ENCODE measurements at regions not wholly inside any gene's neighbourhood (a gene's known extent, or its start where the extent isn't known, plus 50 kb on each side); places are given as distances from the start of the nearest gene placed in this dataset.

GRCh38 chr11:19426011-19426755 is 185.4 kb upstream of the E2F8 start:
- H3K79me1 ChIP-seq (ENCODE audit: low read depth in 1 of 2, low read length in 2 of 2) = no peaks in the 10 kb centered on the region
- no peaks in the 10 kb centered on the region for H3K36me3 ChIP-seq (ENCODE audit: control insufficient read depth, insufficient read depth, low read length)
- ATAC-seq (ENCODE audit: low read depth) (no peak), DNase-seq (no peak)
- BruUV-seq (replicated peaks) = no TSS peak
- intact Hi-C loops (cut with micrococcal nuclease) = no loop called here
- H4K8ac ChIP-seq (ENCODE audit: low read depth in 2 of 2, low read length in 2 of 2) = no peak overlapping the region
- H4K5ac ChIP-seq (ENCODE audit: low read depth, low read length) = no peak overlapping the region
- ChIA-PET POLR2A (ENCODE audit: unreplicated experiment) (no interaction called here), CTCF (no interaction called here)
- no peak overlapping the region for H4K91ac ChIP-seq (ENCODE audit: insufficient read depth, low read depth, low read length)
- no peak overlapping the region for H3K4me3 ChIP-seq (ENCODE audit: insufficient read depth, low read depth, low read length)
- no peak overlapping the region for H3K56ac ChIP-seq (ENCODE audit: extremely low read depth, insufficient read depth, low read length)
- H2BK15ac ChIP-seq (ENCODE audit: low read depth, low read length) = no peak overlapping the region
- no peak for TF ChIP-seq CTCF (conservative IDR thresholded peaks at IDR 0.05; ENCODE audit: low read depth, low read length)
- TF ChIP-seq NFE2L2 (IDR thresholded peaks at IDR 0.05; ENCODE audit: low read depth, low read length) = no peak
- no peak for TF ChIP-seq ELK1 (IDR thresholded peaks at IDR 0.05; ENCODE audit: borderline replicate concordance, low read depth, low read length)
- peaks cover under 1% of the 10 kb centered on the region for H3K4me1 ChIP-seq (ENCODE audit: control insufficient read depth, insufficient read depth, low read length)
- no peak overlapping the region for H2AK9ac ChIP-seq (replicated peaks; ENCODE audit: low read depth, low read length, poor library complexity)
- H3K18ac ChIP-seq (ENCODE audit: low read depth, low read length) = no peak overlapping the region
- in situ Hi-C loops (cut with MboI; ENCODE audit: low sequenced_read_pairs) = no loop called here
- peaks cover under 1% of the 10 kb centered on the region for H3K9me1 ChIP-seq (ENCODE audit: insufficient read depth, low read length)
- 100% methylated on average over 1 of the region's 5 CpGs; no CpG with 5 or more reads in 1 of the 2 experiments for WGBS, 2 experiments (ENCODE audit: extremely low coverage in 2 of 2, insufficient read length in 1 of 2)
- no peak overlapping the region for H2BK20ac ChIP-seq (ENCODE audit: low read depth, low read length)
- no peak overlapping the region for H3K4me2 ChIP-seq (ENCODE audit: low read depth, low read length)
- H2BK120ac ChIP-seq (ENCODE audit: low read depth, low read length) = no peak overlapping the region
- no peak overlapping the region for H2BK5ac ChIP-seq (ENCODE audit: low read depth, low read length, poor library complexity, severe bottlenecking)
- no peak overlapping the region for H3K9ac ChIP-seq (ENCODE audit: low read depth, low read length)
- no peak overlapping the region for H2AFZ ChIP-seq (replicated peaks; ENCODE audit: low read length, poor library complexity)
- H2AK5ac ChIP-seq (ENCODE audit: low read depth, low read length) = no peak overlapping the region
- no peak overlapping the region for H3K23ac ChIP-seq (ENCODE audit: low read depth, low read length)
- no peaks in the 10 kb centered on the region; the same call in none of the 2 replicates for H3K27me3 ChIP-seq (ENCODE audit: control insufficient read depth, insufficient read depth, low read length)
- dilution Hi-C loops (cut with HindIII; ENCODE audit: low sequenced_read_pairs, unreplicated experiment) = no loop called here
- no peaks in the 10 kb centered on the region for H4K20me1 ChIP-seq (ENCODE audit: insufficient read depth, low read length)
- H3K4ac ChIP-seq (ENCODE audit: low read depth, low read length) = no peak overlapping the region; the same call in 1 of the 2 replicates
- no peak overlapping the region for H3K14ac ChIP-seq (replicated peaks; ENCODE audit: low read depth, low read length)
- no peaks in the 10 kb centered on the region for H3K9me3 ChIP-seq (ENCODE audit: control insufficient read depth, insufficient read depth, low read length)
- H3K27ac ChIP-seq (ENCODE audit: insufficient read depth, low read length) = no peak overlapping the region
